WTC11 (cell line): ENCODE measurements at regions not wholly inside any gene's neighbourhood (a gene's known extent, or its start where the extent isn't known, plus 50 kb on each side); places are given as distances from the start of the nearest gene placed in this dataset.

Source experiments
- ATAC-seq: fragments of 200-7000 bp; cut with Tn5 transposase; 2 replicates; pipeline ENCODE4 v1.10.0; 2021; ENCODE audit warnings: mild to moderate bottlenecking, moderate library complexity
- CTCF ChIA-PET: fragments of 300-600 bp; sonication (Branson Sonifier 250); formaldehyde crosslinking; loops from one replicate; lab custom pipeline; 2021; ENCODE audit warnings: antibody characterized with exemption; lab: Charles Lee
- POLR2A ChIA-PET: fragments of 350-600 bp; sonication (Branson Sonifier 250); formaldehyde crosslinking; loops from one replicate; lab custom pipeline; 2021; ENCODE audit warnings: antibody characterized with exemption; lab: Charles Lee
- DNase-seq: peaks from one replicate; pipeline ENCODE4 v3.0.0; 2021; ENCODE audit warnings: low spot score
- H3K27ac Mint-ChIP-seq: 2 replicates; pipeline ENCODE4 v1.8.0; 2021; ENCODE audit warnings: mixed read lengths
- H3K27me3 Mint-ChIP-seq: 2 replicates; pipeline ENCODE4 v1.8.0; 2021; ENCODE audit warnings: low read depth, mild to moderate bottlenecking, moderate library complexity, mixed read lengths
- H3K36me3 Mint-ChIP-seq: 2 replicates; pipeline ENCODE4 v1.8.0; 2021; ENCODE audit warnings: mixed read lengths
- H3K4me1 Mint-ChIP-seq: 2 replicates; pipeline ENCODE4 v1.8.0; 2022; ENCODE audit warnings: mixed read lengths
- H3K4me3 Mint-ChIP-seq: 2 replicates; pipeline ENCODE4 v1.8.0; 2021; ENCODE audit warnings: mild to moderate bottlenecking, moderate library complexity, mixed read lengths
- H3K9me3 Mint-ChIP-seq: 2 replicates; pipeline ENCODE4 v1.8.0; 2021; ENCODE audit warnings: mixed read lengths
- ARID4B ChIP-seq: sonication (generic); formaldehyde crosslinking; IDR thresholded peaks from 2 replicates; pipeline ENCODE4 v1.8.0; 2023; ENCODE audit warnings: missing genetic modification reagents, mild to moderate bottlenecking, borderline replicate concordance
- ATF3 ChIP-seq: sonication (generic); formaldehyde crosslinking; conservative IDR thresholded peaks from 2 replicates; pipeline ENCODE4 v1.8.1; 2022; ENCODE audit warnings: mild to moderate bottlenecking, missing genetic modification reagents
- ESRRA ChIP-seq: sonication (generic); formaldehyde crosslinking; IDR thresholded peaks from 2 replicates; pipeline ENCODE4 v1.8.1; 2022; ENCODE audit warnings: mild to moderate bottlenecking, missing genetic modification reagents, borderline replicate concordance
- ETV6 ChIP-seq: sonication (generic); formaldehyde crosslinking; IDR thresholded peaks from 2 replicates; pipeline ENCODE4 v1.8.1; 2022; ENCODE audit warnings: mild to moderate bottlenecking, missing genetic modification reagents
- FOXK1 ChIP-seq: sonication (generic); formaldehyde crosslinking; IDR thresholded peaks from 2 replicates; pipeline ENCODE4 v1.8.0; 2022; ENCODE audit warnings: mild to moderate bottlenecking, moderate library complexity, missing genetic modification reagents
- FOXP4 ChIP-seq: sonication (generic); formaldehyde crosslinking; IDR thresholded peaks from 2 replicates; pipeline ENCODE4 v1.8.0; 2022; ENCODE audit warnings: mild to moderate bottlenecking, missing genetic modification reagents
- GRHL2 ChIP-seq: fragments of 250-450 bp; sonication (Bioruptor Pico); IDR thresholded peaks from 2 replicates; pipeline ENCODE4 v1.8.0; 2022; ENCODE audit warnings: mild to moderate bottlenecking, moderate library complexity; ENCODE audit not compliant: insufficient replicate concordance, severe bottlenecking
- HMGA2 ChIP-seq: fragments of 250-450 bp; sonication (Bioruptor Pico); IDR thresholded peaks from 2 replicates; pipeline ENCODE4 v1.4.0; 2021; ENCODE audit warnings: mild to moderate bottlenecking, moderate library complexity
- MLX ChIP-seq: sonication (generic); formaldehyde crosslinking; IDR thresholded peaks from 2 replicates; pipeline ENCODE4 v1.8.1; 2023; ENCODE audit warnings: mild to moderate bottlenecking, missing genetic modification reagents, moderate library complexity
- MYBL2 ChIP-seq: sonication (generic); formaldehyde crosslinking; IDR thresholded peaks from 2 replicates; pipeline ENCODE4 v1.8.1; 2023; ENCODE audit warnings: mild to moderate bottlenecking, moderate library complexity, missing genetic modification reagents
- NFE2L1 ChIP-seq: sonication (generic); formaldehyde crosslinking; IDR thresholded peaks from 2 replicates; pipeline ENCODE4 v1.8.1; 2023; ENCODE audit warnings: missing genetic modification reagents
- NFYB ChIP-seq: sonication (generic); formaldehyde crosslinking; conservative IDR thresholded peaks from 2 replicates; pipeline ENCODE4 v1.8.0; 2022; ENCODE audit warnings: low read depth, missing genetic modification reagents
- PRDM15 ChIP-seq: sonication (generic); formaldehyde crosslinking; IDR thresholded peaks from 2 replicates; pipeline ENCODE4 v1.8.0; 2022; ENCODE audit warnings: missing genetic modification reagents
- RELA ChIP-seq: sonication (generic); formaldehyde crosslinking; IDR thresholded peaks from 2 replicates; pipeline ENCODE4 v1.8.1; 2022; ENCODE audit warnings: missing genetic modification reagents, mild to moderate bottlenecking, borderline replicate concordance
- SMAD3 ChIP-seq: sonication (generic); formaldehyde crosslinking; IDR thresholded peaks from 2 replicates; pipeline ENCODE4 v1.8.0; 2022; ENCODE audit warnings: missing genetic modification reagents, mild to moderate bottlenecking, borderline replicate concordance
- SOX15 ChIP-seq: fragments of 250-450 bp; sonication (Bioruptor Pico); IDR thresholded peaks from 2 replicates; pipeline ENCODE4 v1.9.0; 2021; ENCODE audit warnings: mild to moderate bottlenecking
- ZBTB21 ChIP-seq: sonication (generic); formaldehyde crosslinking; IDR thresholded peaks from 2 replicates; pipeline ENCODE4 v1.8.1; 2023; ENCODE audit warnings: mild to moderate bottlenecking, missing genetic modification reagents, borderline replicate concordance
- ZNF138 ChIP-seq: sonication (generic); formaldehyde crosslinking; conservative IDR thresholded peaks from 2 replicates; pipeline ENCODE4 v1.8.1; 2022; ENCODE audit warnings: mild to moderate bottlenecking, moderate library complexity, missing genetic modification reagents
- ZNF232 ChIP-seq: sonication (generic); formaldehyde crosslinking; IDR thresholded peaks from 2 replicates; pipeline ENCODE4 v1.8.0; 2022; ENCODE audit warnings: mild to moderate bottlenecking, missing genetic modification reagents
- ZNF281 ChIP-seq: sonication (generic); formaldehyde crosslinking; IDR thresholded peaks from 2 replicates; pipeline ENCODE4 v1.8.0; 2023; ENCODE audit warnings: mild to moderate bottlenecking, missing genetic modification reagents
- ZNF671 ChIP-seq: fragments of 250-450 bp; sonication (Bioruptor Pico); IDR thresholded peaks from 2 replicates; pipeline ENCODE4 v1.8.0; 2021; ENCODE audit warnings: mild to moderate bottlenecking

- no peak for ATAC-seq
- no peak for DNase-seq
- Mint-ChIP-seq H3K9me3 (no peaks in the 10 kb centered on the region), H3K27ac (no peak overlapping the region), H3K27me3 (no peaks in the 10 kb centered on the region), H3K4me1 (peaks cover 44% of the 10 kb centered on the region), H3K36me3 (no peaks in the 10 kb centered on the region), H3K4me3 (no peak overlapping the region)
- ChIA-PET CTCF (no interaction called here), POLR2A (interaction anchor here (0.7 kb wide), 1 partner anchor 77 kb away, joined by 4 read pairs; no protein-coding TSS in a partner anchor)
- TF ChIP-seq SOX15 (CRISPR knock-in tag) (no peak), PRDM15 (CRISPR knock-in tag) (no peak), FOXP4 (CRISPR knock-in tag) (no peak), ZNF138 (CRISPR knock-in tag) (no peak), NFE2L1 (CRISPR knock-in tag) (no peak), MYBL2 (CRISPR knock-in tag) (no peak), ETV6 (no peak), ZNF671 (no peak), NFYB (no peak), ZBTB21 (no peak), ARID4B (CRISPR knock-in tag) (no peak), ESRRA (CRISPR knock-in tag) (no peak), FOXK1 (no peak), GRHL2 (CRISPR knock-in tag) (no peak)
Measured at GRCh38 chr6:87791485-87791884, 89.5 kb upstream of the AKIRIN2 start.

- Mint-ChIP-seq H3K4me3 (no peak overlapping the region), H3K4me1 (peaks cover 39% of the 10 kb centered on the region), H3K27ac (no peak overlapping the region), H3K9me3 (no peaks in the 10 kb centered on the region), H3K27me3 (no peaks in the 10 kb centered on the region), H3K36me3 (no peaks in the 10 kb centered on the region)
- DNase-seq (no peak), ATAC-seq (no peak)
- ChIA-PET POLR2A (no interaction called here), CTCF (no interaction called here)
- TF ChIP-seq MLX (CRISPR knock-in tag): no peak
- TF ChIP-seq SMAD3 (CRISPR knock-in tag): no peak
- TF ChIP-seq HMGA2 (CRISPR knock-in tag): no peak
- TF ChIP-seq FOXP4 (CRISPR knock-in tag): no peak
- TF ChIP-seq ZNF281 (CRISPR knock-in tag): no peak
- no peak for TF ChIP-seq NFYB
- TF ChIP-seq RELA (CRISPR knock-in tag): no peak
- TF ChIP-seq ATF3 (CRISPR knock-in tag): no peak
- TF ChIP-seq ZNF232 (CRISPR knock-in tag): no peak
Measured at GRCh38 chr6:87791029-87791428, 89.0 kb upstream of the AKIRIN2 start.
